AG08396 (cell line): ENCODE measurements at regions not wholly inside any gene's neighbourhood (a gene's known extent, or its start where the extent isn't known, plus 50 kb on each side); places are given as distances from the start of the nearest gene placed in this dataset.

Experiments used
- DNase-seq: peaks from one replicate; pipeline ENCODE4 v3.0.0; 2012; ENCODE audit warnings: low spot score, mixed read lengths

GRCh38 chr4:159500861-159501260 lies 398.0 kb downstream of the RAPGEF2 start:
- no peak for DNase-seq

- no peak for DNase-seq
Observed at GRCh38 chr4:159503236-159504008, 400.5 kb downstream of the RAPGEF2 start.

GRCh38 chr4:159504684-159505083 lies 401.8 kb downstream of the RAPGEF2 start:
- DNase-seq = no peak

GRCh38 chr4:159505266-159505975 lies 402.5 kb downstream of the RAPGEF2 start:
- no peak for DNase-seq

GRCh38 chr4:159506801-159507517 lies 404.1 kb downstream of the RAPGEF2 start:
- DNase-seq = no peak

- no peak for DNase-seq
Observed at GRCh38 chr4:159508917-159509500, 406.1 kb downstream of the RAPGEF2 start.

GRCh38 chr4:159512348-159512747 lies 409.5 kb downstream of the RAPGEF2 start:
- no peak for DNase-seq

- no peak for DNase-seq
Observed at GRCh38 chr4:159515314-159516025, 412.6 kb downstream of the RAPGEF2 start.

GRCh38 chr4:159516556-159517140 lies 413.8 kb downstream of the RAPGEF2 start:
- peak; percentile 16 for DNase-seq

- DNase-seq = no peak
Observed at GRCh38 chr4:159520074-159520473, 417.2 kb downstream of the RAPGEF2 start.

- DNase-seq = no peak
Observed at GRCh38 chr4:159526172-159526571, 423.3 kb downstream of the RAPGEF2 start.

GRCh38 chr4:159534655-159535054 lies 431.8 kb downstream of the RAPGEF2 start:
- no peak for DNase-seq

- DNase-seq = no peak
Observed at GRCh38 chr4:159538556-159538955, 435.7 kb downstream of the RAPGEF2 start.

GRCh38 chr4:159540038-159540437 lies 437.2 kb downstream of the RAPGEF2 start:
- no peak for DNase-seq

GRCh38 chr4:159540501-159540900 lies 437.6 kb downstream of the RAPGEF2 start:
- DNase-seq = no peak

GRCh38 chr4:159541143-159541542 lies 438.3 kb downstream of the RAPGEF2 start:
- DNase-seq = no peak

GRCh38 chr4:159542296-159542695 lies 439.4 kb downstream of the RAPGEF2 start:
- DNase-seq = no peak

GRCh38 chr4:159543831-159544230 lies 441.0 kb downstream of the RAPGEF2 start:
- no peak for DNase-seq

GRCh38 chr4:159545556-159545955 lies 442.7 kb downstream of the RAPGEF2 start:
- DNase-seq = no peak

- no peak for DNase-seq
Observed at GRCh38 chr4:159547645-159548308, 444.9 kb downstream of the RAPGEF2 start.

GRCh38 chr4:159549098-159549518 lies 446.2 kb downstream of the RAPGEF2 start:
- no peak for DNase-seq
